ENCODE measurements at regions not wholly inside any gene's neighbourhood (a gene's known extent, or its start where the extent isn't known, plus 50 kb on each side); places are given as distances from the start of the nearest gene placed in this dataset.

GRCh38 chr3:22947851-22948250 lies 255.3 kb upstream of the UBE2E2 start:
- no peak overlapping the region for H3K4me2 ChIP-seq (ENCODE audit: insufficient read depth, low read length)
- no peak overlapping the region for H2AFZ ChIP-seq (ENCODE audit: low read length)
- no peaks in the 10 kb centered on the region for H3K9me3 ChIP-seq (ENCODE audit: low read depth, low read length)
- DNase-seq (ENCODE audit: insufficient read length, low spot score, missing footprints), result no peak
- TF ChIP-seq, protein P1, sequence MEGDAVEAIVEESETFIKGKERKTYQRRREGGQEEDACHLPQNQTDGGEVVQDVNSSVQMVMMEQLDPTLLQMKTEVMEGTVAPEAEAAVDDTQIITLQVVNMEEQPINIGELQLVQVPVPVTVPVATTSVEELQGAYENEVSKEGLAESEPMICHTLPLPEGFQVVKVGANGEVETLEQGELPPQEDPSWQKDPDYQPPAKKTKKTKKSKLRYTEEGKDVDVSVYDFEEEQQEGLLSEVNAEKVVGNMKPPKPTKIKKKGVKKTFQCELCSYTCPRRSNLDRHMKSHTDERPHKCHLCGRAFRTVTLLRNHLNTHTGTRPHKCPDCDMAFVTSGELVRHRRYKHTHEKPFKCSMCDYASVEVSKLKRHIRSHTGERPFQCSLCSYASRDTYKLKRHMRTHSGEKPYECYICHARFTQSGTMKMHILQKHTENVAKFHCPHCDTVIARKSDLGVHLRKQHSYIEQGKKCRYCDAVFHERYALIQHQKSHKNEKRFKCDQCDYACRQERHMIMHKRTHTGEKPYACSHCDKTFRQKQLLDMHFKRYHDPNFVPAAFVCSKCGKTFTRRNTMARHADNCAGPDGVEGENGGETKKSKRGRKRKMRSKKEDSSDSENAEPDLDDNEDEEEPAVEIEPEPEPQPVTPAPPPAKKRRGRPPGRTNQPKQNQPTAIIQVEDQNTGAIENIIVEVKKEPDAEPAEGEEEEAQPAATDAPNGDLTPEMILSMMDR (IDR thresholded peaks at IDR 0.05; ENCODE audit: extremely low read depth, low read depth, low read length), result no peak
- no peaks in the 10 kb centered on the region for H3K36me3 ChIP-seq (ENCODE audit: insufficient read depth, low read length)
- H3K27ac ChIP-seq (ENCODE audit: low read depth, low read length), result no peak overlapping the region
- H3K79me2 ChIP-seq (ENCODE audit: insufficient read depth, low read length), result no peaks in the 10 kb centered on the region
- H3K4me3 ChIP-seq (ENCODE audit: insufficient read depth, low read length), result no peak overlapping the region
- H3K27me3 ChIP-seq (ENCODE audit: insufficient read depth, low read length), result no peaks in the 10 kb centered on the region
- no peaks in the 10 kb centered on the region for H4K20me1 ChIP-seq (ENCODE audit: insufficient read depth, low read length)
- H3K4me1 ChIP-seq (ENCODE audit: insufficient read depth, low read length), result no peaks in the 10 kb centered on the region

DNA sequence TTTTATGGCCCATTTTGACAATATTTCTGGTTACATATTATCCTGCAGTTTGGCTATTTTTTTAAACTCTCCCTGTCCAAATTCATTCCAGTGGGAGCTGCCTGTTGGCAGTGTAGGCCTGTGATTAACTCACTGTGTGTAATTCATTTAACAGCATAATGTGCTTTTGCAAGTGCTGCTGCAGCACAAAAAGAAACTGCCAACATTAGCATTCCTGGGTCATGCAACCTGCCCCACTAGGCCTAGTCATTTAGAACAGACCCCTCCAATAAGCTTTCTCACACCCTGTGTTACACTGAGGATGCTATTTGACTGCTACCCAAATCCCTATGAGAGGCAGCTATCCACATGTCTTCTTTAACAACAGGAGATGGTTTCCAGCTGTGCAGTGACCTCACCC lies 251.2 kb upstream of the UBE2E2 start:
- Histone ChIP-seq H3K4me1 (ENCODE audit: insufficient read depth, low read length) (no peaks in the 10 kb centered on the region), H3K4me2 (ENCODE audit: insufficient read depth, low read length) (no peak overlapping the region), H3K9me3 (ENCODE audit: low read depth, low read length) (no peaks in the 10 kb centered on the region), H3K4me3 (ENCODE audit: insufficient read depth, low read length) (no peak overlapping the region), H2AFZ (ENCODE audit: low read length) (no peak overlapping the region), H3K27ac (ENCODE audit: low read depth, low read length) (no peak overlapping the region), H3K79me2 (ENCODE audit: insufficient read depth, low read length) (no peaks in the 10 kb centered on the region), H4K20me1 (ENCODE audit: insufficient read depth, low read length) (no peaks in the 10 kb centered on the region), H3K27me3 (ENCODE audit: insufficient read depth, low read length) (no peaks in the 10 kb centered on the region), H3K36me3 (ENCODE audit: insufficient read depth, low read length) (no peaks in the 10 kb centered on the region)
- TF ChIP-seq, protein P1 (IDR thresholded peaks at IDR 0.05; ENCODE audit: extremely low read depth, low read depth, low read length), result no peak
- no peak for DNase-seq (ENCODE audit: insufficient read length, low spot score, missing footprints)

DNA sequence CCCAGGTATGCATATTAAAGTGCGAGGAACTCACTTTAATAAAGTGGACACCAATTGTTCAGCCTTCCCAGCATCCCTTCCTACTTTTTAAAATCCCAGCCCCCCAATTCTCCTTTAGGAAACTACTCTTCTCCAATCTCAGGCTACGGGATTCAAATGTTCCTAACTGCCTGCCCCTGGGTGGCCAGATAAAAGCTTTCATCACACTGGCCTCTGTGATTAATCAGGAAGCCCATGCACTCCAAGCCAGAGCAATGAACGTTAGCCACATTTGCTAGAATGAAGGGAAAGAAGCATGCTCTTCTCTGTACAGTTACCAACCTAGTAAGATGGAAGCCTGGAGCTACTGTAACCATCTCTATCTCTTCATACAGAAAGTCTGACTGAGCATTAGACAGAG lies 250.3 kb upstream of the UBE2E2 start:
- no peaks in the 10 kb centered on the region for H3K36me3 ChIP-seq (ENCODE audit: insufficient read depth, low read length)
- no peaks in the 10 kb centered on the region for H3K79me2 ChIP-seq (ENCODE audit: insufficient read depth, low read length)
- no peak overlapping the region for H2AFZ ChIP-seq (ENCODE audit: low read length)
- no peak overlapping the region for H3K4me2 ChIP-seq (ENCODE audit: insufficient read depth, low read length)
- TF ChIP-seq, protein P1 (IDR thresholded peaks at IDR 0.05; ENCODE audit: extremely low read depth, low read depth, low read length), result no peak
- no peak overlapping the region for H3K27ac ChIP-seq (ENCODE audit: low read depth, low read length)
- H3K9me3 ChIP-seq (ENCODE audit: low read depth, low read length), result no peaks in the 10 kb centered on the region
- H3K4me1 ChIP-seq (ENCODE audit: insufficient read depth, low read length), result no peaks in the 10 kb centered on the region
- H3K27me3 ChIP-seq (ENCODE audit: insufficient read depth, low read length), result no peaks in the 10 kb centered on the region
- no peak for DNase-seq (ENCODE audit: insufficient read length, low spot score, missing footprints)
- no peaks in the 10 kb centered on the region for H4K20me1 ChIP-seq (ENCODE audit: insufficient read depth, low read length)
- no peak overlapping the region for H3K4me3 ChIP-seq (ENCODE audit: insufficient read depth, low read length)

- no peak for DNase-seq (ENCODE audit: insufficient read length, low spot score, missing footprints)
- no peaks in the 10 kb centered on the region for H3K79me2 ChIP-seq (ENCODE audit: insufficient read depth, low read length)
- H4K20me1 ChIP-seq (ENCODE audit: insufficient read depth, low read length), result no peaks in the 10 kb centered on the region
- no peaks in the 10 kb centered on the region for H3K9me3 ChIP-seq (ENCODE audit: low read depth, low read length)
- TF ChIP-seq, protein P1 (IDR thresholded peaks at IDR 0.05; ENCODE audit: extremely low read depth, low read depth, low read length), result no peak
- H3K4me3 ChIP-seq (ENCODE audit: insufficient read depth, low read length), result no peak overlapping the region
- no peak overlapping the region for H2AFZ ChIP-seq (ENCODE audit: low read length)
- H3K27me3 ChIP-seq (ENCODE audit: insufficient read depth, low read length), result no peaks in the 10 kb centered on the region
- no peaks in the 10 kb centered on the region for H3K36me3 ChIP-seq (ENCODE audit: insufficient read depth, low read length)
- no peaks in the 10 kb centered on the region for H3K4me1 ChIP-seq (ENCODE audit: insufficient read depth, low read length)
- H3K4me2 ChIP-seq (ENCODE audit: insufficient read depth, low read length), result no peak overlapping the region
- H3K27ac ChIP-seq (ENCODE audit: low read depth, low read length), result no peak overlapping the region
These were observed 243.5 kb upstream of the UBE2E2 start for GRCh38 chr3:22959593-22959992.
